ENCODE measurements at regions not wholly inside any gene's neighbourhood (a gene's known extent, or its start where the extent isn't known, plus 50 kb on each side); places are given as distances from the start of the nearest gene placed in this dataset.

GRCh38 chr20:50380697-50381040 lies 129.5 kb upstream of the PTPN1 start:
- DNase-seq = no peak

- DNase-seq = no peak
Observed at GRCh38 chr20:50381075-50381732, 129.0 kb upstream of the PTPN1 start.

- DNase-seq = no peak
Observed at GRCh38 chr20:50381771-50382593, 128.2 kb upstream of the PTPN1 start.

GRCh38 chr20:50385733-50386640 lies 124.2 kb upstream of the PTPN1 start:
- no peak for DNase-seq

DNA sequence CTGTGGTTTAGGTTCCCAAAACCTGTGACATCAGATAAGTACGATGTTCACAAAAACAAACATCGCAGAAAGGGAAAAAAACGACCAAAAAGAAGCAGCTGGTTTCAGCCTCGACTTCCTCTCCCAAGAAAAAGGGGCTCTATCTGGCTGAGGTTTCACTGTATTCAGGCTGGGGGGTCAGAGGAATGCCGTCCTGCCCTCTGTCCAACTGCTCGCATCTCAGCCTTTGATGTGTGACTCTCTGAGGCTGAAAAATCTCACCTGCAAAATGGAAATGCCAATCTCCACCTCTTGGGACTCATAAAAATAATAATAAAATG lies 123.6 kb upstream of the PTPN1 start:
- no peak for DNase-seq

DNA sequence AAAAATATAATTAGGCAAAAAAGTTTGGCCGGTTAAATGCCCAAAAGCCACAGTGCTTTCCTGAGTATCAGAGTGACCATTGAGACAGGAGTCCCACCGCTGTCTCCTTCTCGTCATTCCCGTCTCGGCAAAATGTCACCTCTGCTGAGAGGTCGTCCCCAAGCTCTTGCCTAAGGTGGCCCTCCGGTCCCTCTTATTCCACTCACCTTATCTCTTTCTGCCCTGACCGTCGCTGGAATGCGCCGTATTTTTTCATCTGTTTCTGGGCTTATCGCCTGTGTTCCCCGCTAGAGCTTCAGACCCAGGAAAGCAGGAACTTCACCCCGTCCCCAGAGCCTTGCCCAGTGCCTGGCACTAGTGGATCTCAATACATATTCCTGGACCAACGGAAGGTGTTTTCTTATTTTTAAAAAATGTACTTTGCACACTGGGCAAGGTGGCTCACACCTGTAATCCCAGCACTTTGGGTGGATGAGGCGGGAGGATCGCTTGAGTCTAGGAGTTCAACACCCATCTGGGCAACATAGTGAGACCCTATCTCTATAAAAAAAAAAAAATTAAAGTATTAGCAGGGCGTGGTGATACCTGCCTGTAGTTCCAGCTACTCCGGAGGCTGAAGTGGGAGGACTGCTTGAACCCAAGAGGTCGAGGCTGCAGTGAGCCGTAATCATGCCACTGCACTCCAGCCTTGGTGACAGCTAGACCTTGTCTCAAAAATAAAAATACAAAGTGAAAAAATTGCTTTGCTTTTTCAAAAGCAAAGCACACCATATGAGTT lies 122.8 kb upstream of the PTPN1 start:
- no peak for DNase-seq

DNA sequence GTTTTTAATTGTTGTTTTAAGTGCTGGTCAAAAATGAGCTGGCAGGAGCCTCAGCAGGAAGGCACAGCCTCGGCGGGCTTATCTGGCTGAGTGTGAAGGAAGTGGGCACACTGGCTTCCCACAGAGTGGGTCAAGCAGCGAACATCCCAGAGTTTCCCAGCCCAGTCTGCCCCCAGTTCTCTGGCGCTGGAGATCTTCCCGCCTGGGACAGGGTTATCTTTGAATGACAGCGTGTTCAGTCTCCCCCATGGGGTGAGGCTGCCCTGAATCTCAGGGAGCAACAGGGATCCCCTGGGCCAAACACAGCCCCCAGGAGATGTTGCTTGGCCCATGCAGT lies 122.2 kb upstream of the PTPN1 start:
- no peak for DNase-seq

- DNase-seq = no peak
Observed at GRCh38 chr20:50388733-50389437, 121.3 kb upstream of the PTPN1 start.

- no peak for DNase-seq
Observed at GRCh38 chr20:50389438-50389807, 120.8 kb upstream of the PTPN1 start.

DNA sequence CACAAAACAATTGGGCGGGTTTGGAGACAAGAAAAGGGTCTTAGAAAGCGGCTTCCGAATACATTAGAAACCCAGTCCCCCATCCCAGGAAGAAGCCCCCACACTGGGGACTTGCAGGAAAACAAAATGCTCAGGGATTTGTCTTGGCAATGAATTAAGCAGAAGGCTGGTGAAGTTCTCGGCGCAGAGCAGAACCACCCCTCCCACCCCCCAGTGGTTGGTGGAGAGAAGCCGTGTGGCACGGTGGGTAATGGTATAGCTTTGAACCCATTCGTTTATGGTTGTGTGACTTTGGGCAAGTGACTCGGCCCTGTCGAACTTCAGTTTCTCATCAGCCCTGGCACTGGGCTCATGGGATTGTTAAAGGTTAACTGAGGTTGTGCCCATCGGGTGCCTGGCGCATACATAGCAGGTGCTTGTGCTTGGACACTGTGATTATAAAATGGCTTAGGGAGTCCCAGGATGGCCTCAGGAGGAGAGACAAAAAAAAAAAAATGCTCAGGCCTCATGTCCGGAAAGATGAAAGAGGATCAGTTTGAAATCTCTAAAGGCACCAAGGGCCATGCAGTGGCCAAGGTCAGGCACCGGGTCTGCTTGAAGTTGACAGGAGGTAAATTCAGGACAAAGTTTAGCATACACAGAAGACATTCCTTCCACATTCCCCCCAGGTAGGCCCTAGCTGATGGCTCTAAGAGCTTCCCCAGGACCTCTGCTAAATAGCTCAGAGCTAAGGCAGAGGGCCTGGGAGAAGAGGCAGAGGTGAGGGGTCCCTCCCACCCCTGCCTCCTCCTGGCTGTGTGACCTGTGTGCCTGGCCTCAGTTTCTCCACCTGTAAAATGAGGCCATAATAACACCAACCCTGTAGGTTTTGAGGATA lies 120.1 kb upstream of the PTPN1 start:
- no peak for DNase-seq

GRCh38 chr20:50390685-50391443 lies 119.3 kb upstream of the PTPN1 start:
- DNase-seq = no peak

DNA sequence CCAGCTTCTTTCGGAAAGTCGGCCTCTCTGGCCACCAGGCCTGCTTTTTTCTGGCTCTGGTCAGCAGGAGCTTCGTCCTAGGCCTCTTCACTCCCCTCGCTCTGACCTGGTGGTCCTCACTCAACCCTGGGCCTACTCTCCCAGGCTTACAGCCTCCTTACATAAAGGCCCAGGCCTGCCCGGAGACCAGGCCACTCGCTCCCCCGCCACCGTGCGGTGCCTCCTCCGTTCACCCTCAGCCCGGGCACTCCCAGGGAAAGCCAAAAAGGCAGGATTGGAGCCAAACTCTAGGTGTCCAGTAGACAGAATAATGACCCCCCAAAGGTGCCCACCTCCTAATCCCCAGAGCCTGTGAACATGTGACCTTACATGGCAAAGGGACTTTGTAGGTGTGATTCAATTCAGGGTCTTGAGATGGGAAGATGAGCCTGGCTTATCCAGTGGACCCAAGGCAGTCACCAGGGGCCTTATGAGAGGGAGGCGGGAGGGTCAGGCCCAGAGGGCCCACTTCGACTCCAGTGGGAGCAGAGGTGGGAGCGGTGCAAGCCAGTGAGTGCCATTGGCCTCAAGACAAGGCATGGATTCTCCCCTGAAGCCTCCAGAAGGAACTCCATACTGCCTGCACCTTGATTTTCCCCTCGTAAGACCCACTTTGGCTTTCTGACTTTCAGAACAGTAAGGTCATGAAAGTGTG lies 118.6 kb upstream of the PTPN1 start:
- no peak for DNase-seq

DNA sequence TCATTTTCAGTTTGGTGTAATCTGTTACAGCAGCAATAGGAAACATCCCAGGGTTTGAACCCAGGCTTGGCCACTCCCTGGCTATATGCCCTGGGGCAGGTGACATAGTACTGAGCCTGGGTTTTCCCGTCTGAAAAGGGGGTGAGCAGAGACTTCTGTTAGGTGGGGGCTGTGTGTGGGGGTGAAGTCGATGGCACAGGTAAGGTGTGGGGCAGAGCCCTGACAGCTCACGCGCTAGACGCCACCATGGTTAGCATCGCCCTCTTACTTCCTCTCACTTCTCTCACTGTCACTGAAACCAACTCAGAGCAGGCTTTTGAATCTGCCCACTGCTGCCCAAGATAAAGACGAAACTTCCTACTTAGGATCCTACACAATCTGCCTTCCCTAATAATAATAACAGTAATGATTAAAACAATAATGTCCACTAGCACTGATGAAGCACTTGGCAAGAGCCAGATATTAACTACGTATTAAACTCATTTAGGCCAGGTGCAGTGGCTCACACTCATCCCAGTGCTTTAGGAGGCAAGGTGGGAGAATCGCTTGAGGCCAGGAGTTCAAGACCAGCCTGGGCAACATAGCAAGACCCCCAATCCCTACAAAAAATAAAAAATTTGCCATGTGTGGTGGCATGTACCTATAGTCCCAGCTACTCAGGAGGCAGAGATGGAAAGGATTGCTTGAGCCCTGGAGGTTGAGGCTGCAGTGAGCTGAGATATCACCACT lies 117.9 kb upstream of the PTPN1 start:
- no peak for DNase-seq

DNA sequence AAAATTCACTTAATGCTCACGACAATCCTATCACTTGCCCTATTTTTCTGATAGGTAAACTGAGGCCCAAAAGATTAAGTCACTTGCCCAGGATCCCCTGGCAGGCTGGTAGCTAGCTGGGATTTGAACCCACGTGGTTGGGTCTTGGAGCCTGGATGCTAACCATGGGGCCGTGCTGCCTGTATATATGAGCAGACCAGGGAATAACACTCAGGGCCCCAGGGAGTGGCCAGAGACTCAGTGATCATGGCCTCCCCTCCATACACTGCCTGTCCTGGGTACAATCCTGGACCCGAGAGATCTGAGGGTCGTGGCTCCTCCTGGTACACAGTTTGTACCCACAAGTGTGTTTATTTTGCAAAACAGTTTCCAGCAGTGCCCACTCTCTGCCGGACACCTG lies 116.9 kb upstream of the PTPN1 start:
- DNase-seq = no peak

DNA sequence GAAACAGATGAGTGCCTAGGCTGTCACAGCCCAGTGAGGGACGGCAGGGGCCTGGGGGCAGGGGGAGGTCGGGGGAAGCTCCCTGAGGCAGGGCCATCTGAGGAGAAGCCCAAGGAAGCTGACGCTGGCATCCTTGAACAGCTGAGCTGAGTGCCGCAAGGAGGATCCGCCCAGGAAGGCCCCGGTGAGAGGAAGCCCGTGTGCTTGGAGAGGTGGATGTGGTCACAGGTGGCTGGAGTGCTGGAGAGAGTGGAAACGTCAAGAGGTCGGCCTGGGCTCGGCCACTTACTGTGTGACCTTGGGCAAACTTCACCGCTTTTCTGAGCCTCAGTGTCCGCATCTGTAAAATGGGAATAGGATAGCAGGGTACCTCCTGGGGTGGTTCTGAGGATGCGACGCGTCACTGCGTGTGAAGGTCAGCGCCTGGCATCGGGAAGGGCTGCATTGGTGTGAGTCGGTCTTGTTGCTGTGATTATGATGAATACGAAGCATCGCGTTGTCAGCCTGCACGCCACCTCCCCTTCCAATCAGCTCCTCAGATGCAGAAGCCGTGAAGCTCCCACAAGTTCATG lies 116.1 kb upstream of the PTPN1 start:
- no peak for DNase-seq

- DNase-seq = no peak
Observed at GRCh38 chr20:50394569-50394968, 115.6 kb upstream of the PTPN1 start.

DNA sequence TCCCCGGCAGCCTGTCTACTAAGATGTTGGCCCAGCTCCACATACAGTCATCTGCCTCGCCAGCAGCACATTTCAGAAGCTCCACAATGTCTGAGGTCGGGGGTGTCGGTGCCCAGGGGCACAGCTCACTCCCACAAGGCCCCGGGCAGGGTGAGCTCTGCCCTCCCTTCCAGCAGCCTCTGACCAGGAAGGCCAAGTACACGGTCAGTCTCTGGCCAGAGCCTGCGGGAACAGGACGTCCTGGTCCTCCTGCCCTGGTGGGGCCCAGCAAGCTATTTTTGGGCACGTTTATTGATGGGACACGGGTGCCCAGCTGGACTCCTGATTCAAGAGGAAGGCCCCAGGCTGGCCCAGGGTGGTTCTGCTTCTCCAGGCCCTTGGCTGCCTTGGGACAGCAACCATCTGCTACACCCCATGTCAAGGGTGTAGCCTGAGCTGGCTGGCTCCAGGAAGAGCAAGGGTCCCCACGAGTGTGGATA lies 114.9 kb upstream of the PTPN1 start:
- no peak for DNase-seq

- no peak for DNase-seq
Observed at GRCh38 chr20:50395914-50396488, 114.2 kb upstream of the PTPN1 start.
